Activated CD4-positive, alpha-beta T cell treated with anti-CD3 and anti-CD28 coated beads, Interleukin-2, amount 50 U/mL, for 24 hours (primary cell): ENCODE measurements at regions not wholly inside any gene's neighbourhood (a gene's known extent, or its start where the extent isn't known, plus 50 kb on each side); places are given as distances from the start of the nearest gene placed in this dataset.

Experiments
- DNase-seq, 2 donors: peaks; one replicate each; pipeline ENCODE4 v3.0.0-alpha.2; 2020; ENCODE audit warnings: low read depth in 1 of 2, low spot score in 1 of 2

DNA sequence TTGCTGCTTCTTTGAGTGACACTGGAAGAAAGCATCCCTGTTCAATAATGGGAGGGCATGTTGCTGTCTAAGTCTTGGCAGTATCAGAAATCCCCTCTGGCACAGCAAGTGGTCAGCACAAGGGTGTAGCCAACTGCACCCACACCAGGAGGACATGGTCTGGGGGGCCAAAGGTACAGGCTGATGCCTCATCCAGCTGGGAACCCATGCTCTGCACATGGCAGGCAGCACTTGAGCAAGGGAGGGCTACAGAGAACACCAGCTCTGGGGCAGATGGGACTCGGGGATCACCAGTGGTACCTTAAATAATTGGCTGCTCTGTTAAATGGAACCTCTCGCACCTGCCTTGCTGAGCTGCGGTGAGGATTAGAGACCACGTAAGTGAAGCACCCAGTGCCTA is 265.2 kb downstream of the SYK start:
- DNase-seq: no peak

DNA sequence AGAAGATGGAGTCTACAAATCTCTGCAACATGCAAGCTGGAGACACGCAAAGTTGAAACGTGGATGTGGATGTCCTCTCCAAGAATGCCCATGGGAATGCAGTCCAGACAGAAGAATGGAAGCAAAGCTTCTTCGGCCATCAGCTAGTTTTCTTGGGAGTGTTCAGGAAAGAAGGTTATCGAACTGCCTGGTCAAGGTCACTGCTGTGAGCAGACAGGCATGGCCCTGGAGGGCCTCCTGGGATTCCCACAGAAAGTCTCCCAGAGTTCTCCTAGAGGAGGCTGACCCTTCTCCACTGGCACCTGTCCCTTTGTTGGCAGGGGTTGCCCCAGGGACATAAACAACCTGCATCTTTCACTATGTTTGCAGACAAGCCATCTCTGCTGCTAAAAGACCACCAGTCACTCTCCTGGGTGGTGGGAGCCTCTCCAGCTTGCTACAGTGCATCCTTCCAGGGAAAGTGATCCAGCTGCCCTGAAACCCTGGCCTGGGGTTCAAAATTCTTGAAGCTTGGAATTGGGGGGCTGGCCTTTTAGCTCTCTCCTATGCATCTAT is 265.8 kb downstream of the SYK start:
- no peak for DNase-seq

DNA sequence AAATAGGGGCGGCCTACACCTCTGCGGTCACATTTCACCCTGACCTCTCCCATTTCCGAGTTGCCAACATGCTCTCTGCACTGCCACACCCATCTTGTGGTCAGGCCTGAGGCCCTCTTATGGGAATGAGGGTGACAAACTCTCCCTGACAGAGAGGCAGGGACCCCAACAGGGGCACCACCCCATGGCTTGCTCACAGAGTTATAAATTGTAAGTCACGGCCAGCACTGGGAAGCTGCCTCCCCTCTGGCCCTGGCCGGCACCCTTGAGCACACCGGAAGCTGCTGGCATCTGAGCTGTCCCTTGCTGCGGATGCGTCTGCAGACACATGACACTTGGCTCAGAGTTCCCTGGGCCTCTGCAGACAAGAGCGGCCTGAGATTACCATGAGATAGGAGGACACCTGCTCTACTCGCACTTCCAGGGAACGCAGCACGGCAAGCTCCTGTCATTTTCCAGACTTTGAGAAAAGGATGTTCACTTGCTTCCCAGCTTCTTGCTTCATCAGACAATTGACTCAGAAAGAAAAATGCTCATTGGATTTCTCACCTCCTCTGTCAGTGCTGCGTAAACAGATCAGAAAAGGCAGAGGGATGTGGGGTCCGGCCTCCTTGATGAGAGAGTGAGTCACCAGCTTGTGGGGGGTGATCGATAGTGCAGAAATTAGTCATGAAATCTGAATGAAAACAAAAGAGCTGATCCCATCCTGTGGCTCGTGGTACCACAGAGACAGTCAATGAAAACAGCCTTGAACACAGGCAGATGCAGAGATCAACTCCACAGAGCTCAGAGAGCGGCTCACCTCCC is 269.8 kb downstream of the SYK start:
- DNase-seq: peak; percentile 9 to 65

DNA sequence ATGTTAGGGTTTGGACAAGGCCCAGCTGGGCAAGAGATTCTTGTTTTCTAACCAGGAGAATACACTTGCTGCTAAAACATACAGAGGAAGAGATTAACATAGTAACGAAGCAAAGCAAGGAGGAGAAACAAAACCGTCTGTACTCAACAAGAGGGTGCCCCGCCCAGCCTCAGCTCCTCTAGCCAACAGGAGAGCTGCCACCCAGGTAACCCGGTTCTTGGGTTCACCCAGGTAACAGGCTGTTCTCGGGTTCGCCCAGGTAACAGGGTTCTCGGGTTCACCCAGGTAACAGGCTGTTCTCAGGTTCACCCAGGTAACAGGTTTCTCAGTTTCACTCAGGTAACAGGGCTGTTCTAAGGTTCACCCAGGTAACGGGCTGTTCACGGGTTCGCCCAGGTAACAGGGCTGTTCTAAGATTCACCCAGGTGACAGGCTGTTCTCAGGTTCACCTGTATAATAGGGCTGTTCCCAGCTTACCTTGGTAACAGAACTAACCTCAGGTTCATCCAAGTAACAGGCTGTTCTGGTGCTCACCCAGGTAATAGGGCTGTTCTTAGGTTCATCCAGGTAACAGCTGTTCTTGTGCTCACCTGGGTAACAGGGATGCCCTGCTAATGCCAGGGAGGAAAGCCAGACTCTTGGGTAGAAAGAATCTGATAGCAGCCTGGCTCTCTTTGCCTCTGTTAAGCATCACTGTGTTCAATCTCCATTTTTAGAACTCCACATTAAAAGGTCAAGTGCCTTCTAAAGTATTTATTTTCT is 271.6 kb downstream of the SYK start:
- no peak for DNase-seq

DNA sequence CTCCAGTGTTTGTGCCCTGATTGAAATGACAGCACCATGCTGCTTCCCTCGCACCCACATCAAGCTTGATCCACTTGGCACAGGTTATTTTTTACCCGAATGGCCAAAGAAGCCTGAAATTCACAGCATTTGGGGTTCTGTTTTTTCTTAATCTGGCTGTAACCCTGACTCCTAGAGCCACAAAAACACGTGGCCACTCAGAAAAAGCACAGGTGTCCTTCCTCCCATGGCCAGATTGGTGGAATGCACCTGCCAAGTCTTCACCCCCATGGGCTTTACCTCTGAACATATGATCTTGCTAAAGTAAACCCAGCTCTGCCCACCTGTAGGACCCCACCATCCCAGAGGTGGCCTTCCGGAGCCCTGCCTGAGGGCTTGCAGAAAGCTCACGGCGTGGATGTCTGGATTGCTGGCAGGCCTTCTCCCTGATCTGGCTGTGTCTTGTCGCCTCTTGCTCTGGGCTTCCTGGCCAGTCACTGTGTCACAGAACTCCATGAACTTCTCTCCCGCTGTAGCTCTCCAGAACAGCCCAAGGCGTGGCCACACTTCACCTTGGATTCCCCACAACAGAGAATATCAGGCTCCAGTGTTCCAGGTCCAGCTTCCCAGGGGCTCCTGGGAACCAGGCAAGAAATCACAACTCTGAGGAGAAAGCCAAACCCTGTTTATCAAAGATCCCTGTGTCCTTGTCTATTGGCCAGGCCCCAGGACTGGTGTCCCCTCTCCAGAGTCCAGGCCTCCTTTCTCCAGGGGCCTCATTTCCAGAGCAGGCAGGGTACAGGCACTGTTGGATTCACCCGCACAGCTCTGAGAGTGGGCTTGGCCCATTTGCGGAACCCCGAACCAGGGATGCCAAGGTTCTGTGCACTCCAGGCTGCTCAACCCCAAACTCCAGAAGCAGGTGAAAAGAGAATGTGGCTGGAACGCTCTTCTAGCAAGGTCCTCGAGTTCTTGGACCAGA is 272.5 kb downstream of the SYK start:
- DNase-seq: no peak

DNA sequence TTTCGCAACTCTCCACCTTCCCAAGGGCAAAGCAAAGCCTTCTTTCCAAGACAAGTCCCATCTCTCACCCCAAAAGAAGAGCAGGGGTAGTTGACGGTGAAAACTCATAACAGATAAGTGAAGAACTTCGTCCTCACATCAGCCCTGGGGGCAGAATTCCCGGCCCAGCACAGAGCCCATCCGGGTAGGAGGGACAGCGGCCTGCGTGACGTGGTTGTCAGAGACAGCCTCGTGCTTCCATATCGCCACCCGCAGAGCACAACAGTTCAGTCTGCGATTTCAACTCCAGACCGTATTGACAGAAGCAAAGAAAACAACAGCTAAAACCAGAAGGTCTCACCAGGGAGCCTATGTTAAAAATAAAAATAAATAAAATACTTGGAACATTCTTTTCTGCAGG is 273.2 kb downstream of the SYK start:
- no peak for DNase-seq

DNA sequence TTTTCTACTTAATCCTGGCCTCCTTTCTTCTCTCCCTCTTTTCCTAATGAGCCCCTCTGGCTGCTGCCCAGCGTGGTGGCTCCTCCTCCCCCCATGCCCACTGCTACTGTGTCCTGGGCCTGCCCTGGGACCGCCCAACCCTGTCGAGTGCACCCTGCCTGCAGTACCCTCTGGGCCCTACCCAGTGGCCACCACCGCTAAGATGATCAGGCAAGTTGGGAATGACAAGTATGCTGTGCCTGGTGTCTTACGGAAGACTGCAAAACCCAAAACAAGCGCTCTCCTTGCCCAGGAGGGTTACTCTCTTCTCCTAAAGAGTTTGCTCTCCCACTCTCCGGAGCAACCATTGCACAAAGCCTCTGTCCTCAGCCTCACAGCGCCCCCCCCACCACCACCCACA is 273.7 kb downstream of the SYK start:
- DNase-seq: no peak

DNA sequence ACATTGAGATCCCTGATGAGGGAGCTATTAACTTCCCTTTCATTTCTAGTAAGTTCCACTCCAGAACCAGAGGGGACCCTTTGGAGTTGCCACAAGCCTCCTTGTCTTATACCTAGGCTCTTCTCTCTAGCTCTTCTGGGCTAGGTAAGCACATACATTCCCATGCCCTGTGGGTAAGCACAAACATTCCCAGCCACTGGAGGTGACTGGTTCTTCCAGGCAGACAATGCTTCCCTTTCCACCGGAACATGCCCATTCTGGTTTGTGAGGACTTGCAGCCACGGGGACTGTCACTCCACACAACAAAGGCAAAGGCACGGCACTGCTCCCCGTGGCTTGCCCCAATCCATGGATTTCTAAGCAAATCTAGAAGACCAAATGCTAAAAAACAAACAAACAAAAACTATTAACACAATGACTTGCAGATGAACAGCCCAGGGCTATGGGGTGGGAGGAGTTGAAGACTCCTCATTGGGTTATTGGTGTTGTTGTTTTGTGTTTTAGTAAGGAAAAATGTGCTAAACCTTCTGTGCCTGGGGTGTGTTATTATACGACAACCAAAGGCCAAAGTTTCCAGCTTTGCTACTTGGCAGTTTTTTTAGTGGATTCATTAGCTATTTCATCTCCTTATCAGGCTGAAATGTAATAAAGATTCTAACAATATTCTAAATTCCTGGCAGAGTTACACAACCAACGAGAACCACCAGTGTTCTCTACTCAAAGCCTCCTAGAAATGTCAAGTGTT is 276.2 kb downstream of the SYK start:
- DNase-seq: no peak

DNA sequence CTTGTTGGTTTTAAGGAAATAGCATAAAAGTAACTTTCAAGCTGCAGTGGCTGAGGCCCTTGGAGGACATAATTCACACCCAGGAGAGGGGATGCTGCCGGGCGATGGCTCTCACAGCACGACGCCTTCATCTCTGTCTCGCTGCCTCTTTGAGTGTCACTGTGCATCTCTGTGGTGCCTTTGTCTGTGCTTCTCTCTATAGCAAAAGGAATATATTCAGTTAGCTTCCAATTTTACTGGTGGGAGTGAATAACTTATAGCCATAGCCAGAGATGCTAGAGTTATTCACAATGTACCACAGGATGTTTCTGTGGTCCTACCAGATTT is 276.7 kb downstream of the SYK start:
- DNase-seq: no peak

DNA sequence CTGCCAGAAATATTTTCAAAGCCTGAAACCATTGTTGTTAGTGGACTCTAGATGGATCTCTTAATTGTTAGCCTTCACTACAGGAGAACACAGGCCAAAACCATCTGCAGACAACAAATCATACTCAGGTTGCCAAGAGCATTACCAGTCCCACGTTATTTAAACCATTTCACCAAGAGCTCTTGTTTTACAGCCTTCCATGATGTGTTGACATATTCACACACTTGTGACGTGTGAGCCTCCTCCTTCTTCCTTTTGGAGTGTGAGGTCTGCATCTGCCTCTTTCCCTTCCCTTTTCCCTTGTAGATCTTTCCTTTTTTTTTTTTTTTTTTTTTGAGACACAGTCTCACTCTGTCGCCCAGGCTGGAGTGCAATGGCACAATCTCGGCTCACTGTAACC is 279.0 kb downstream of the AUH start:
- no peak for DNase-seq

DNA sequence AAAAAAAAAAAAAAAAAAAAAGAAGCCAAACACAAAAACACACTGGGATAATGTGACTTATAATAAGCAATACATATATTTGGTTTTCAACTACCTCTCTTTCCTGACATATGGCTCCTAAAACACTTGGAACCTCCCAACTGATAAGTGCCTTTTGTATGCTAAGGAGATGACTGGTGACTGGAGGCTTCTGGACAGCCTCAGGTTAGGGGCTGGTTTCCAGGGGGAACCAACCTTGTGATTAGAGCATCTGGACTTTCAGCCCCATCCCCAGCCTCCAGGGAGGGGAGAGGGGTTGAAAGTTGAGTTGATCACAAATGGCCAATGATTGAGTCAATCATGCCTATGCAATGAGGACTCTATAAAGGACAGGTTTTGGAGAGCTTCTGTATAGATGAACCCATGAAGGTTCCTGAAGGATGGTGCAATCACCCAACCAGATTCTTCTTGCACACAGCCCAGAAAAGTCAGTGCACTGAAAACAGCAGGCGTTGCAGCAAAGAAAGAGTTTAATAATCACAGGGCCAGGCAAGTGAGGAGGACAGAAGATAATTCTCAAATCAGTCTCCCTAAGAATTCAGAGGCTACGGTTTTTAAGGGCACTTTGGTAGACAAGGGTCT is 276.7 kb downstream of the AUH start:
- DNase-seq: no peak

DNA sequence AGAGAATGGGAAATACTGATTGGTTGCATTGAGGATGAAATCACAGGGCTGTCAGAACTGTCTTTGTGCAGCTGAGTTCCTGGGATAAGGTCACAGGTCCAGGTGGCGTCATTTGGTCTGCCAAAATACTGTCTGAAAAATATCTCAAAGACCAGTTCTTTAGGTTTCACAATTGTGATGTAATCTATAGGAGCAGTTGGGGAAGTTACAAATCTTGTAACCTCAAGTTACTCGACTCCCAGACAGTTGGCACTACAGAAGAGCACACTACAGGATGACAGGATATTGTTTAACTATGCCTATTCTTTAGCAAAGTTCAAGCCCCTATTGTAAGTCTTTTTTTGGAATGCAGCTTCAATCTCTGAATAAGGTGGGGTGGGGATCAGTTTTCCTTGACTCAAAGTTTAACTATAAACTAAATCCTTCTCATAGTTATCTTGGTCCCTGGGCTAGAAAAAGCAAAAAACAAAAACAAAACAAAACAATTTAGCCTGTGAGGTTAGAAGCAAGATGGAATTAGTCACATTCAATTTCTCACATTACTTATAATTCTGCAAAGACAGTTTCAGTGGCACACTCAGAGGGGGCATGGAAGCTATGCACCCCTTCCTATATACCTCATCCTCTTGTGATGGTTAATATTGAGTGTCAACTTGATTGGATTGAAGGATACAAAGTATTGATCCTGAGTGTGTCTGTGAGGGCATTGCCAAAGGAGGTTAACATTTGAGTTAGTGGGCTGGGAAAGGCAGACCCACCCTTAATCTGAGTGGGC is 276.0 kb downstream of the AUH start:
- DNase-seq: no peak

DNA sequence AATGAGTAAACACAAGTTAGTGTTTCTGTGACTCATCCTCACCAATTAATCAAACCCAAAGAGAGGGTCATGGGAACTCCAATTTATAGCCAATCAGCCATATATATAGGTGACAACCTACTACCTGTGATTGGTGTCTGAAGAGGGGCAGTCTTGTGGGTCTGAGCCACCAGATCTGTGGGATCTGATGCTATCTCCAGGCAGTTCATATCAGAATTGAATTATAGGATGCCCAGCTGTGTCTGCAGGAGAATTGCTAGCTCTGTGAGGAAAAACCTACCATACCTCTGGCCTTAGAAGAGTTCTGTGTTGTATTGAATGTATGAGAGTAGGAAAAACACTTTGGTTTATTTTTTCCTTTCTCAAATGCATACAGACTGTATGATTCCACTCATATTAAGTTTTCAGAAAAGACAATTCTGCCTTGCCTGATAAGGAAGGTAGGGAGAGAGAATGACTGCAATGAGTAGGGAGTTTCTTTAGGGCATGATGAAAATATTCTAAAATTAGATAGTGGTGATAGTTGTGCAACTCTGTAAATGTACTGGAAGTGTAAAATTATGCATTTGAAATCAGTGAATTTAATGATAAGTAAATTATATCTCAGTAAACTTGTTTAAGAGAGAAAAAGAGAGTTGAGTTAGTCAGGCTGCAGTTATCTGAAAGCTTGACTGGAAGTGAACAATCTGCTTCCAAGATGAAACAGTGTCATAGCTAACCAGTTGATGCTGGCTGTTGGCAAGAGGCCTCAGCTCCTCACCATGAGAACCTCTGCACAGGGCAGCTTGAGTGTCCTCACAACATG is 274.9 kb downstream of the AUH start:
- no peak for DNase-seq

DNA sequence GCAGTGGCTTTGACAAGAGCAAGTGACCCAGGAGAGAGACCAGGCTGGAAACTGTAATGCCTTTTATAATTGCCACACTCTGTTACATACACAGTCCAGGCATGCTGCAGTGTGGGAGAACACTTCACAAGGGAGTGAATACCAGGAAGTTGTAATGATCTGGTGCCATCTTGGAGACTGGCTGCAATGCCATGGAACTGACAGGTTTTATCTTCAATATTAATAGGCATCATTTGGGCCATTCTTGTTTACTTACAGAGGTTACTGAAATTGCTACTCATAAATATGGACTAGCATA is 274.3 kb downstream of the AUH start:
- no peak for DNase-seq

DNA sequence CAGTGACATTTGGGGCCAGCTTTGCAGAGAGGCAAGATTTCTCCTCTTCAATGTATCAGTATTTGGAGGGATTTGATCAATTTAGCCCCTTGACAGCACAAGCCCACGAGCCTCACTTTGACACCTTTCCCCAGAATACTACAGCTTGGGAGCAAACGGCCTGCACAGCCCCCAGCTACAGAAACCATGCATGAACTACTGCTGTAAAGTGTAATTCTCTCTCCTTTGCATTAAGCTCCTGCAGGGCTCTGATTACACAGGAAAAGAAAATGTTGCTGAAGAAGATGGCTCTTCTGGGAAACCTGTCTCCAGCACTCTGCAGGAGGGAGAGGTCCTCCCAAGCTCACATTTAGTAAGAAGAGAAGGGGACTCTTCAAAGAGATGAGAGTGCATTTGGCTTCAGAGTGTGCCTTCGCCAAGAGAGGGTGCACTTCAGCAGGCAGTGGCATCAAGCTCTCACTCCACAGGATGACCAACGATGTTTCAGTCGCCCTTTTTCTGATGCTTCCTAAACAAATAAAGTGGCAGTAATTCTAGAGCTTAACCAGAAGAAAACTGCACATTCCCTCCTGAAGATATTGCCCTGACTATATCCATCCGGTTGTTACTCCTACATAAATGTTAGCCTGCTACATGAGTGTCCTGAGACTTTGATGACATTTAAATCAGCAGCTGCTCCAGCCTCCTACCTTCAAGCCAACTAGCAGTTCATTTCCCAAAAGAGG is 272.2 kb downstream of the AUH start:
- no peak for DNase-seq

DNA sequence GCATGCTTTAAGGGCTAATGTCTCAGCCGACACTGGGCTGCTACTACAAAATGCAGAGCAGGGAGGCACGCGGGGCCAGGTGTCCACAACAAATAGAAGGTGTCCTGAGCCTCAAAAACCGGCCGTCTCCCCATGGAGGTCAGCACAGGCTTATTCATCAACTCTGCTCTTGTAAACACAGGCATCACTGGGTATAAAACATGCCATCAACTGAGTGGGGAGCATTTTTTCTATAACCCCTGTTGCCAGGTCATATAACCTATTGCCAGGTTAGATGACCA is 271.6 kb downstream of the AUH start:
- no peak for DNase-seq

DNA sequence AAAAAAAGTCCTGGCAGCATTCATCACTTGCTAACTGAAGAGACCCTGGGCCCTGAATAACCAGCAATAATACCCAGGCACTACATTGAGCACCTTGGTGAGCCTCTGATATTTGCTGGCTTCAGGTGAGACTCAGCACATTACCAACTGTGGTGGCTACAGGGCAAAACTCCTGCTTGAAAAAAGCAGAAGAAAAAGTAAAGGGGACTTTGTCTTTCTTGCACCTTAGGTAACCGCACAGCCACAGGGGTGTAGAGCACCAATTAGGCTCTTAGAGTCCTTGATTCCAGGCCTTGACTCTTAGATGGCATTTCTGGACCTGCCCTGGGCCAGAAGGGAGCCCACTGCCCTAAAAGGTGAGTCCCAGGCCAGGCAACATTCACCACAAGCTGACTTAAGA is 269.5 kb downstream of the AUH start:
- DNase-seq: no peak

DNA sequence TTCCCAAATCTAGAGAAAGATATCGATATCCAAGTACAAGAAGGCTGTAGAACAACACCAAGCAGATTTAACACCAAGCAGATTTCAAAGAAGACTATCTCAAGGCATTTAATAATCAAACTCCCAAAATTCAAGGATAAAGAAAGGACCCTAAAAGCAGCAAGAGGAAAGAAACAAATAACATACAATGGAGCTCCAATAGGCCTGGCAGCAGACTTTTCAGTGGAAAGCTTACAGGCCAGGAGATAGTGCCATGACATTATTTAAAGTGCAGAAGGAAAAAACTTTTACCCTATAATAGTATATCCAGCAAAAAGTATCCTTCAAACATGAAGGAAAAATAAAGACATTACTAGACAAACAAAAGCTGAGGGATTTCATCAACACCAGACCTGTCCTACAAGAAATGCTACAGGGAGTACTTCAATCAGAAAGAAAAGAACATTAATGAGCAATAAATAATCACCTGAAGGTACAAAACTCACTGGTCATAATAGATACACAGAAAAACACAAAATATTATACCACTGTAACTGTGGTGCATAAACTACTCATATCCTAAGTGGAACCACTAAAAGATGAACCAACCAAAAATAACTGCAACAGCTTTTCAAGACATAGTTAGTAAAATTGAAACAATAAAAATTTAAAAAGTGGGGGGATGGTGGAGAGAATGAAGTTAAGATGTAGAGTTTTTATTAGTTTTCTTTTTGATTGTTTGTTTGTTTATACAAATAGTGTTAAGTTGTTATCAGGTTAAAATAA is 267.2 kb downstream of the AUH start:
- DNase-seq: no peak
